Keratinocyte (primary cell): ENCODE measurements at regions not wholly inside any gene's neighbourhood (a gene's known extent, or its start where the extent isn't known, plus 50 kb on each side); places are given as distances from the start of the nearest gene placed in this dataset.

Experiments used
- DNase-seq: peaks from one replicate; pipeline ENCODE4 v3.0.0-alpha.2; 2011; ENCODE audit warnings: low read depth, missing footprints, low spot score
- FAIRE-seq: peaks from 2 replicates; lab custom pipeline; 2011; peaks lifted over from hg19 to GRCh38; lab: Jason Lieb, UNC
- H2AFZ ChIP-seq: 2 replicates; pipeline ENCODE4 v1.6.0; 2012; ENCODE audit warnings: low read length, control low read depth, inconsistent platforms; ENCODE audit not compliant: control insufficient read depth
- H3K27ac ChIP-seq: 2 replicates; pipeline ENCODE4 v1.5.1; 2011; ENCODE audit warnings: low read length; ENCODE audit not compliant: control insufficient read depth, insufficient read depth
- H3K27me3 ChIP-seq: 3 replicates; pipeline ENCODE4 v1.6.0; 2011; ENCODE audit warnings: low read length; ENCODE audit not compliant: control insufficient read depth, insufficient read depth; ENCODE audit errors: extremely low read depth
- H3K36me3 ChIP-seq, 2 experiments: 2 replicates in 1 of 2; 3 replicates in 1 of 2; pipeline ENCODE4 v1.5.1; 2011; ENCODE audit warnings: low read length in 2 of 2, mild to moderate bottlenecking in 1 of 2; ENCODE audit not compliant: control insufficient read depth in 2 of 2, insufficient read depth in 2 of 2; ENCODE audit errors: extremely low read depth in 1 of 2
- H3K4me1 ChIP-seq: 3 replicates; pipeline ENCODE4 v1.5.1; 2011; ENCODE audit warnings: low read length; ENCODE audit not compliant: control insufficient read depth, insufficient read depth; ENCODE audit errors: extremely low read depth
- H3K4me2 ChIP-seq: 3 replicates; pipeline ENCODE4 v1.6.0; 2011; ENCODE audit warnings: low read depth, low read length; ENCODE audit not compliant: control insufficient read depth, insufficient read depth; ENCODE audit errors: extremely low read depth
- H3K4me3 ChIP-seq, 3 experiments: fragments of 200-600 bp in 1 of 3; sonication (generic) in 1 of 3; 2 replicates in 2 of 3; 3 replicates in 1 of 3; pipeline ENCODE4 v1.5.1; 2011 to 2016; ENCODE audit warnings: low read length in 3 of 3, mild to moderate bottlenecking in 3 of 3, control low read depth in 2 of 3, inconsistent platforms in 1 of 3, low read depth in 1 of 3, mixed read lengths in 1 of 3, mixed run types in 1 of 3, moderate library complexity in 1 of 3; ENCODE audit not compliant: control insufficient read depth in 2 of 3, insufficient read depth in 2 of 3; ENCODE audit errors: extremely low read depth in 1 of 3
- H3K79me2 ChIP-seq: 2 replicates; pipeline ENCODE4 v1.6.0; 2012; ENCODE audit warnings: low read length; ENCODE audit not compliant: control insufficient read depth, insufficient read depth
- H3K9ac ChIP-seq: 3 replicates; pipeline ENCODE4 v1.6.0; 2011; ENCODE audit warnings: low read length; ENCODE audit not compliant: control insufficient read depth, insufficient read depth; ENCODE audit errors: extremely low read depth
- H3K9me1 ChIP-seq: 3 replicates; pipeline ENCODE4 v1.6.0; 2011; ENCODE audit warnings: low read length; ENCODE audit not compliant: control insufficient read depth, insufficient read depth; ENCODE audit errors: extremely low read depth
- H3K9me3 ChIP-seq: 2 replicates; pipeline ENCODE4 v1.5.1; 2012; ENCODE audit warnings: low read depth, low read length; ENCODE audit not compliant: control insufficient read depth
- H4K20me1 ChIP-seq: 3 replicates; pipeline ENCODE4 v1.6.0; 2011; ENCODE audit warnings: low read length; ENCODE audit not compliant: control insufficient read depth, insufficient read depth; ENCODE audit errors: extremely low read depth
- CTCF ChIP-seq, 3 experiments: IDR thresholded peaks in 1 of 3; conservative IDR thresholded peaks in 1 of 3; optimal IDR thresholded peaks in 1 of 3; 2 replicates in 2 of 3; 3 replicates in 1 of 3; pipeline versions ENCODE3 to v1.5.1; 2011; ENCODE audit warnings: low read length in 3 of 3, mild to moderate bottlenecking in 3 of 3, moderate library complexity in 2 of 3, control low read depth in 1 of 3, inconsistent platforms in 1 of 3; ENCODE audit not compliant: insufficient read depth in 2 of 3; ENCODE audit errors: extremely low read depth in 1 of 3
- EZH2 ChIP-seq: IDR thresholded peaks from one replicate; pipeline ENCODE4 v1.6.1; 2012; ENCODE audit warnings: inconsistent platforms, mild to moderate bottlenecking, low read length, moderate library complexity
- dilution Hi-C: fragments of 300-500 bp; cut with MboI; formaldehyde crosslinking; loops from one replicate; pipeline ENCODE4 v1.7.0; 2020; ENCODE audit warnings: low sequenced_read_pairs; ENCODE audit not compliant: extremely low pct_ligation_motif_present

- H3K27me3 ChIP-seq: no peaks in the 10 kb centered on the region
- H3K36me3 ChIP-seq: no peaks in the 10 kb centered on the region
- no peak overlapping the region for H2AFZ ChIP-seq
- no peaks in the 10 kb centered on the region for H4K20me1 ChIP-seq
- TF ChIP-seq CTCF (optimal IDR thresholded peaks at IDR 0.05 in 1 of 3, IDR thresholded peaks at IDR 0.05 in 1 of 3, conservative IDR thresholded peaks at IDR 0.05 in 1 of 3; ENCODE audit: extremely low read depth in 1 of 3, insufficient read depth in 2 of 3, low read length in 3 of 3): no peak
- TF ChIP-seq EZH2: no peak
- no peak overlapping the region for H3K4me2 ChIP-seq
- H3K9me1 ChIP-seq: no peaks in the 10 kb centered on the region
- no peak overlapping the region for H3K9ac ChIP-seq
- FAIRE-seq (no peak), DNase-seq (no peak)
- H3K79me2 ChIP-seq: no peaks in the 10 kb centered on the region
- H3K9me3 ChIP-seq: no peaks in the 10 kb centered on the region
- no peak overlapping the region for H3K27ac ChIP-seq
- H3K4me3 ChIP-seq: no peak overlapping the region
- dilution Hi-C loops: no loop called here
- no peaks in the 10 kb centered on the region for H3K4me1 ChIP-seq
Observed at GRCh38 chr9:82729991-82730589, 332.9 kb downstream of the RASEF start.

GRCh38 chr9:82732928-82733327, 330.0 kb downstream of the RASEF start:
- DNase-seq (no peak), FAIRE-seq (no peak)
- no peak overlapping the region for H3K4me2 ChIP-seq
- no peaks in the 10 kb centered on the region for H3K36me3 ChIP-seq
- H3K9ac ChIP-seq: no peak overlapping the region
- no peaks in the 10 kb centered on the region for H3K27me3 ChIP-seq
- H2AFZ ChIP-seq: no peak overlapping the region
- H3K79me2 ChIP-seq: no peaks in the 10 kb centered on the region
- H3K9me3 ChIP-seq: no peaks in the 10 kb centered on the region
- H3K4me1 ChIP-seq: no peaks in the 10 kb centered on the region
- H4K20me1 ChIP-seq: no peaks in the 10 kb centered on the region
- H3K4me3 ChIP-seq: no peak overlapping the region
- TF ChIP-seq EZH2 (no peak), CTCF (optimal IDR thresholded peaks at IDR 0.05 in 1 of 3, IDR thresholded peaks at IDR 0.05 in 1 of 3, conservative IDR thresholded peaks at IDR 0.05 in 1 of 3; ENCODE audit: extremely low read depth in 1 of 3, insufficient read depth in 2 of 3, low read length in 3 of 3) (no peak)
- no peak overlapping the region for H3K27ac ChIP-seq
- dilution Hi-C loops: no loop called here
- no peaks in the 10 kb centered on the region for H3K9me1 ChIP-seq
